Fibroblast of lung (primary cell): ENCODE measurements at regions not wholly inside any gene's neighbourhood (a gene's known extent, or its start where the extent isn't known, plus 50 kb on each side); places are given as distances from the start of the nearest gene placed in this dataset.
A peak's percentile ranks its signal among the peaks of the same experiment; 100 is the strongest.
"Not testable (repeated sequence)": the region's sequence is repeated elsewhere in the genome, so short reads cannot be mapped to it uniquely, and the experiment has no call there.

ENCODE experiments used
- DNase-seq, 2 donors: peaks; one replicate each; pipeline versions ENCODE4 v3.0.0 to v3.0.0-alpha.2; 2010; ENCODE audit warnings: low read depth in 2 of 2
- H2AFZ ChIP-seq: 2 replicates; pipeline ENCODE4 v1.5.1; 2012; ENCODE audit warnings: low read length, control low read depth, inconsistent platforms
- H3K27ac ChIP-seq: 2 replicates; pipeline ENCODE4 v1.5.1; 2011; ENCODE audit warnings: low read length, control low read depth; ENCODE audit not compliant: insufficient read depth
- H3K27me3 ChIP-seq: 2 replicates; pipeline ENCODE4 v1.5.1; 2011; ENCODE audit warnings: mild to moderate bottlenecking, low read length; ENCODE audit not compliant: control insufficient read depth, insufficient read depth
- H3K36me3 ChIP-seq: 2 replicates; pipeline ENCODE4 v1.5.1; 2011; ENCODE audit warnings: low read length; ENCODE audit not compliant: control insufficient read depth, insufficient read depth
- H3K4me1 ChIP-seq: 2 replicates; pipeline ENCODE4 v1.5.1; 2011; ENCODE audit warnings: low read length; ENCODE audit not compliant: control insufficient read depth, insufficient read depth; ENCODE audit errors: extremely low read depth
- H3K4me2 ChIP-seq: 2 replicates; pipeline ENCODE4 v1.5.1; 2011; ENCODE audit warnings: low read length, control low read depth; ENCODE audit not compliant: insufficient read depth; ENCODE audit errors: extremely low read depth
- H3K4me3 ChIP-seq, 4 experiments: fragments of 200-600 bp in 1 of 4; sonication (generic) in 1 of 4; replicated peaks in 1 of 4; 2 replicates each; pipeline ENCODE4 v1.5.1; 2011 to 2016; ENCODE audit warnings: low read length in 4 of 4, low read depth in 3 of 4, mild to moderate bottlenecking in 3 of 4, control low read depth in 2 of 4, inconsistent platforms in 1 of 4, mixed read lengths in 1 of 4; ENCODE audit not compliant: insufficient read depth in 1 of 4; ENCODE audit errors: control extremely low read depth in 1 of 4
- H3K79me2 ChIP-seq: 2 replicates; pipeline ENCODE4 v1.5.1; 2012; ENCODE audit warnings: mild to moderate bottlenecking, low read length, inconsistent platforms; ENCODE audit not compliant: control insufficient read depth, insufficient read depth
- H3K9ac ChIP-seq: 2 replicates; pipeline ENCODE4 v1.5.1; 2011; ENCODE audit warnings: mild to moderate bottlenecking, low read length, control low read depth; ENCODE audit not compliant: insufficient read depth
- H3K9me3 ChIP-seq: 2 replicates; pipeline ENCODE4 v1.5.1; 2012; ENCODE audit warnings: low read depth, low read length; ENCODE audit not compliant: control insufficient read depth, insufficient read depth
- H4K20me1 ChIP-seq: 2 replicates; pipeline ENCODE4 v1.5.1; 2011; ENCODE audit warnings: low read length; ENCODE audit not compliant: control insufficient read depth, insufficient read depth; ENCODE audit errors: extremely low read depth
- EZH2 ChIP-seq: IDR thresholded peaks from 2 replicates; pipeline ENCODE4 v1.5.1; 2012; ENCODE audit warnings: low read length, control low read depth, mild to moderate bottlenecking; ENCODE audit errors: missing control alignments
- TF ChIP-seq, protein P1 (sequence below), 2 donors: IDR thresholded peaks in 1 of 2; conservative IDR thresholded peaks in 1 of 2; 1 replicate in 1 of 2; 2 replicates in 1 of 2; pipeline ENCODE4 v1.5.1; 2011 to 2012; ENCODE audit warnings: low read length in 2 of 2, control low read depth in 1 of 2, inconsistent platforms in 1 of 2, low read depth in 1 of 2, mild to moderate bottlenecking in 1 of 2

DNA sequence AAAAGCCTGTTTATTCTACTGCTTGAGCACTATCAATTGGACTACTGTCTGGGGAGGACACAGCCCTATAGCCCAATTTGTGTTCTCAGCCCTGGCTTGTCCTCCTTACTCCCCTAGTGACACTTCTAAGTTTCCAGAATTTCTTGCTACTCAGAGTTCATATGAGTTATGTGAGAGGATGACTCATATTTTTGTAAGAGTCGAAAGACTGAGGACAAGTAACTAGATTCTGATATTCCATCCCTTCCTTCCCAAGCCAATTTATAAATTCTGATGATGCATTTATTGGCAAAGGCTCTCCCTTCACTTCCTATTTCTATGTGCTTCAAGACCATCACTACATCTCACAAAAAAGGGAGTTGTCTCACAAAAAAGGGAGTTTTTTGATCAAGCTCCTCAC is 422.2 kb upstream of the DEPDC1 start:
- peak; percentile 32 to 38 for DNase-seq

GRCh38 chr1:68923475-68924088 is 426.7 kb upstream of the DEPDC1 start:
- not testable (repeated sequence) for H3K27ac ChIP-seq, DNase-seq, H3K9ac ChIP-seq, H3K4me1 ChIP-seq, H3K27me3 ChIP-seq, H3K79me2 ChIP-seq, H3K4me2 ChIP-seq, H3K9me3 ChIP-seq, H3K36me3 ChIP-seq, H4K20me1 ChIP-seq, H3K4me3 ChIP-seq, H2AFZ ChIP-seq

More for the DNA sequence above, 422.2 kb upstream of the DEPDC1 start:
- Histone ChIP-seq H4K20me1 (no peaks in the 10 kb centered on the region), H3K4me2 (no peak overlapping the region), H3K4me1 (no peaks in the 10 kb centered on the region), H3K79me2 (no peaks in the 10 kb centered on the region), H3K36me3 (no peaks in the 10 kb centered on the region), H3K4me3 (no peak overlapping the region), H3K9me3 (no peaks in the 10 kb centered on the region), H3K27me3 (no peaks in the 10 kb centered on the region), H3K9ac (no peak overlapping the region), H2AFZ (no peak overlapping the region), H3K27ac (no peak overlapping the region)
- TF ChIP-seq, protein P1, sequence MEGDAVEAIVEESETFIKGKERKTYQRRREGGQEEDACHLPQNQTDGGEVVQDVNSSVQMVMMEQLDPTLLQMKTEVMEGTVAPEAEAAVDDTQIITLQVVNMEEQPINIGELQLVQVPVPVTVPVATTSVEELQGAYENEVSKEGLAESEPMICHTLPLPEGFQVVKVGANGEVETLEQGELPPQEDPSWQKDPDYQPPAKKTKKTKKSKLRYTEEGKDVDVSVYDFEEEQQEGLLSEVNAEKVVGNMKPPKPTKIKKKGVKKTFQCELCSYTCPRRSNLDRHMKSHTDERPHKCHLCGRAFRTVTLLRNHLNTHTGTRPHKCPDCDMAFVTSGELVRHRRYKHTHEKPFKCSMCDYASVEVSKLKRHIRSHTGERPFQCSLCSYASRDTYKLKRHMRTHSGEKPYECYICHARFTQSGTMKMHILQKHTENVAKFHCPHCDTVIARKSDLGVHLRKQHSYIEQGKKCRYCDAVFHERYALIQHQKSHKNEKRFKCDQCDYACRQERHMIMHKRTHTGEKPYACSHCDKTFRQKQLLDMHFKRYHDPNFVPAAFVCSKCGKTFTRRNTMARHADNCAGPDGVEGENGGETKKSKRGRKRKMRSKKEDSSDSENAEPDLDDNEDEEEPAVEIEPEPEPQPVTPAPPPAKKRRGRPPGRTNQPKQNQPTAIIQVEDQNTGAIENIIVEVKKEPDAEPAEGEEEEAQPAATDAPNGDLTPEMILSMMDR (conservative IDR thresholded peaks at IDR 0.05 in 1 of 2, IDR thresholded peaks at IDR 0.05 in 1 of 2; ENCODE audit: low read depth in 1 of 2, low read length in 2 of 2) = no peak
- no peak for TF ChIP-seq EZH2

GRCh38 chr1:68930101-68930500 is 433.2 kb upstream of the DEPDC1 start:
- Histone ChIP-seq H3K9me3 (no peaks in the 10 kb centered on the region), H3K4me3 (no peak overlapping the region), H3K36me3 (no peaks in the 10 kb centered on the region), H3K27me3 (no peaks in the 10 kb centered on the region), H3K4me1 (no peaks in the 10 kb centered on the region), H2AFZ (no peak overlapping the region), H4K20me1 (no peaks in the 10 kb centered on the region), H3K4me2 (no peak overlapping the region), H3K79me2 (no peaks in the 10 kb centered on the region), H3K27ac (no peak overlapping the region), H3K9ac (no peak overlapping the region)
- no peak for TF ChIP-seq EZH2
- TF ChIP-seq, protein P1 (conservative IDR thresholded peaks at IDR 0.05 in 1 of 2, IDR thresholded peaks at IDR 0.05 in 1 of 2; ENCODE audit: low read depth in 1 of 2, low read length in 2 of 2) = no peak
- DNase-seq = no peak
